A673 (cell line): ENCODE measurements at regions not wholly inside any gene's neighbourhood (a gene's known extent, or its start where the extent isn't known, plus 50 kb on each side); places are given as distances from the start of the nearest gene placed in this dataset.

Source experiments
- BruUV-seq: library from RNA; stranded (reverse); fragments of 400-500 nt; replicated peaks from 2 replicates; lab custom pipeline; 2021; lab: Mats Ljungman, UMichigan
- CTCF ChIA-PET: fragments of 300-600 bp; sonication (Branson Sonifier 250); formaldehyde crosslinking; loops from one replicate; lab custom pipeline; 2022; ENCODE audit warnings: antibody characterized with exemption; lab: Charles Lee
- POLR2A ChIA-PET: fragments of 300-600 bp; sonication (Branson Sonifier 250); formaldehyde crosslinking; loops from one replicate; lab custom pipeline; 2022; ENCODE audit warnings: antibody characterized with exemption; ENCODE audit not compliant: low non-redundant PET; lab: Charles Lee
- DNase-seq: peaks from one replicate; pipeline ENCODE4 v3.0.0-alpha.2; 2015; ENCODE audit warnings: low spot score
- H3K27ac ChIP-seq: fragments of 200-600 bp; sonication (generic); 2 replicates; pipeline ENCODE4 v1.5.1; 2016; ENCODE audit warnings: mixed run types, low read depth, mild to moderate bottlenecking, mixed read lengths, antibody characterized with exemption, low read length; ENCODE audit not compliant: poor library complexity, severe bottlenecking
- H3K27me3 ChIP-seq: fragments of 200-600 bp; sonication (generic); replicated peaks from 2 replicates; pipeline ENCODE4 v1.6.1; 2017; ENCODE audit warnings: mixed run types, low read depth, mild to moderate bottlenecking, mixed read lengths, antibody characterized with exemption, low read length; ENCODE audit not compliant: insufficient read depth, poor library complexity
- H3K36me3 ChIP-seq: fragments of 200-600 bp; sonication (generic); 2 replicates; pipeline ENCODE4 v1.6.1; 2016; ENCODE audit warnings: mixed run types, mild to moderate bottlenecking, mixed read lengths, antibody characterized with exemption, low read length; ENCODE audit not compliant: insufficient read depth, poor library complexity, severe bottlenecking
- H3K4me1 ChIP-seq: fragments of 200-600 bp; sonication (generic); 2 replicates; pipeline ENCODE4 v1.6.1; 2017; ENCODE audit warnings: mixed run types, mild to moderate bottlenecking, mixed read lengths, antibody characterized with exemption, low read length; ENCODE audit not compliant: insufficient read depth, poor library complexity, severe bottlenecking
- H3K4me3 ChIP-seq: fragments of 200-600 bp; sonication (generic); 2 replicates; pipeline ENCODE4 v1.5.1; 2016; ENCODE audit warnings: low read depth, mixed run types, mild to moderate bottlenecking, mixed read lengths, low read length; ENCODE audit not compliant: poor library complexity, severe bottlenecking
- H3K9me3 ChIP-seq: fragments of 200-600 bp; sonication (generic); 2 replicates; pipeline ENCODE4 v1.6.1; 2016; ENCODE audit warnings: mixed run types, low read depth, mild to moderate bottlenecking, mixed read lengths, antibody characterized with exemption, low read length; ENCODE audit not compliant: poor library complexity, severe bottlenecking
- CTCF ChIP-seq: fragments of 300-800, 200-600 bp; sonication (generic); conservative IDR thresholded peaks from 2 replicates; pipeline ENCODE4 v1.5.1; 2017; ENCODE audit warnings: low read depth, mild to moderate bottlenecking, antibody characterized with exemption, low read length, moderate library complexity, mixed read lengths
- EZH2 ChIP-seq: fragments of 200-600 bp; sonication (generic); IDR thresholded peaks from 2 replicates; pipeline ENCODE4 v1.6.1; 2017; ENCODE audit warnings: borderline replicate concordance, low read depth, mild to moderate bottlenecking, mixed read lengths, antibody characterized with exemption, low read length; ENCODE audit not compliant: poor library complexity, severe bottlenecking
- intact Hi-C: fragments of 100-400 bp; cut with micrococcal nuclease; formaldehyde crosslinking; loops from one replicate; pipeline ENCODE4 v1.10.0; 2022; ENCODE audit not compliant: unreplicated experiment

- intact Hi-C loops = no loop called here
- no peaks in the 10 kb centered on the region for H3K9me3 ChIP-seq
- no peak for DNase-seq
- no TSS peak for BruUV-seq
- H3K4me3 ChIP-seq = no peak overlapping the region
- H3K27me3 ChIP-seq = no peaks in the 10 kb centered on the region
- no peak overlapping the region for H3K27ac ChIP-seq
- ChIA-PET POLR2A (no interaction called here), CTCF (no interaction called here)
- H3K36me3 ChIP-seq = no peaks in the 10 kb centered on the region
- H3K4me1 ChIP-seq = peaks cover 5% of the 10 kb centered on the region
- TF ChIP-seq EZH2 (no peak), CTCF (no peak)
Measured at GRCh38 chr3:31013090-31013489, 118.6 kb upstream of the GADL1 start.

- H3K27ac ChIP-seq = no peak overlapping the region
- DNase-seq = no peak
- ChIA-PET CTCF (no interaction called here), POLR2A (no interaction called here)
- no TSS peak for BruUV-seq
- no peaks in the 10 kb centered on the region for H3K9me3 ChIP-seq
- intact Hi-C loops = no loop called here
- no peaks in the 10 kb centered on the region for H3K27me3 ChIP-seq
- peaks cover 6% of the 10 kb centered on the region for H3K4me1 ChIP-seq
- no peak for TF ChIP-seq CTCF
- no peak for TF ChIP-seq EZH2
- H3K36me3 ChIP-seq = no peaks in the 10 kb centered on the region
- H3K4me3 ChIP-seq = no peak overlapping the region
Measured at GRCh38 chr3:31013843-31014242, 119.4 kb upstream of the GADL1 start.

GRCh38 chr3:31014317-31015040 is 120.0 kb upstream of the GADL1 start:
- no peaks in the 10 kb centered on the region for H3K36me3 ChIP-seq
- H3K4me3 ChIP-seq = no peak overlapping the region
- H3K4me1 ChIP-seq = peaks cover 6% of the 10 kb centered on the region
- no peak overlapping the region for H3K27ac ChIP-seq
- BruUV-seq = no TSS peak
- no peak for DNase-seq
- no peaks in the 10 kb centered on the region for H3K27me3 ChIP-seq
- intact Hi-C loops = no loop called here
- POLR2A ChIA-PET = no interaction called here
- TF ChIP-seq EZH2 (no peak), CTCF (no peak)
- CTCF ChIA-PET = no interaction called here
- no peaks in the 10 kb centered on the region for H3K9me3 ChIP-seq
